ENCODE measurements at regions not wholly inside any gene's neighbourhood (a gene's known extent, or its start where the extent isn't known, plus 50 kb on each side); places are given as distances from the start of the nearest gene placed in this dataset.

DNA sequence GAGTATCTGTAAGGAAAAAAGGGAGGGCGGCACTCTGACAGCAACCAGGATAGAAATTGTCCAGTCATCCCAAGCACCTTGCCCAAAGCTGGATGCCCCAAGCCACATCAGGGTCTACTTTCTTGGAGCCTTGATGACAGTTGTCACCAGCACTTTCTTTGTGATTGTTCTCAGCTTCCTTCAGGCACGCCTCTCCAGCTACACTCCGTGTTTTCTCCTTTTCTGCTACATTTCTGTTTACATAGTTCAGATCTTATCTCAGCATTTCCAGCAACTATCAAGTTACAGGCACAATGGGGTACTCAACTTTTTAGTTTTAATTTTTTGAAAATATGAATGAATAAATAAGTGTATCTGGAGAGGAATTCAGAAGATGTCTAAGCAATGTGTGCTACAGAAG lies 115.3 kb upstream of the CELF4 start (continued):
- TF ChIP-seq, protein P1, sequence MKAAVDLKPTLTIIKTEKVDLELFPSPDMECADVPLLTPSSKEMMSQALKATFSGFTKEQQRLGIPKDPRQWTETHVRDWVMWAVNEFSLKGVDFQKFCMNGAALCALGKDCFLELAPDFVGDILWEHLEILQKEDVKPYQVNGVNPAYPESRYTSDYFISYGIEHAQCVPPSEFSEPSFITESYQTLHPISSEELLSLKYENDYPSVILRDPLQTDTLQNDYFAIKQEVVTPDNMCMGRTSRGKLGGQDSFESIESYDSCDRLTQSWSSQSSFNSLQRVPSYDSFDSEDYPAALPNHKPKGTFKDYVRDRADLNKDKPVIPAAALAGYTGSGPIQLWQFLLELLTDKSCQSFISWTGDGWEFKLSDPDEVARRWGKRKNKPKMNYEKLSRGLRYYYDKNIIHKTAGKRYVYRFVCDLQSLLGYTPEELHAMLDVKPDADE (IDR thresholded peaks at IDR 0.05), result no peak
- TF ChIP-seq, protein P2, sequence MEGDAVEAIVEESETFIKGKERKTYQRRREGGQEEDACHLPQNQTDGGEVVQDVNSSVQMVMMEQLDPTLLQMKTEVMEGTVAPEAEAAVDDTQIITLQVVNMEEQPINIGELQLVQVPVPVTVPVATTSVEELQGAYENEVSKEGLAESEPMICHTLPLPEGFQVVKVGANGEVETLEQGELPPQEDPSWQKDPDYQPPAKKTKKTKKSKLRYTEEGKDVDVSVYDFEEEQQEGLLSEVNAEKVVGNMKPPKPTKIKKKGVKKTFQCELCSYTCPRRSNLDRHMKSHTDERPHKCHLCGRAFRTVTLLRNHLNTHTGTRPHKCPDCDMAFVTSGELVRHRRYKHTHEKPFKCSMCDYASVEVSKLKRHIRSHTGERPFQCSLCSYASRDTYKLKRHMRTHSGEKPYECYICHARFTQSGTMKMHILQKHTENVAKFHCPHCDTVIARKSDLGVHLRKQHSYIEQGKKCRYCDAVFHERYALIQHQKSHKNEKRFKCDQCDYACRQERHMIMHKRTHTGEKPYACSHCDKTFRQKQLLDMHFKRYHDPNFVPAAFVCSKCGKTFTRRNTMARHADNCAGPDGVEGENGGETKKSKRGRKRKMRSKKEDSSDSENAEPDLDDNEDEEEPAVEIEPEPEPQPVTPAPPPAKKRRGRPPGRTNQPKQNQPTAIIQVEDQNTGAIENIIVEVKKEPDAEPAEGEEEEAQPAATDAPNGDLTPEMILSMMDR (conservative IDR thresholded peaks at IDR 0.05; ENCODE audit: low read depth in 2 of 2), result no peak
- TF ChIP-seq EZH2 (IDR thresholded peaks at IDR 0.05; ENCODE audit: low read depth, unreplicated experiment), result no peak

DNA sequence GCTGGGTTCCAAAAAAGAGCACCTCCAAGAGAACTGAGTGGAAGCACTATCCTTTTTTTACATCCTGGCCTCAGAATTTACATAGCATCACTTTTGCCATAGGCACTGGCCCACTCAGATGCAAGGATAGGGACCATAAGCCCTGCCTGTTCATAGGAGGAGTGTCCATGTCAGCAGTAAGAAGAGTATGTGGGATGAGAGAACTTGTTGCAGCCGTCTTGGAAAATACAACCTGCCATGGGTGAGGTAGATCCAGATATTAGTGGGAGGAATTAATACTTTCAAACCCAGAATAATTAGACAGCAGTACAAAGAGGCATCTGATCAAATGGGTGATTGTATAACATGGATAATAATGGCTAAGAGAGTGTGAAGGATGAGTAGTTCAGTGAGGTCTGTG lies 110.7 kb upstream of the CELF4 start:
- Histone ChIP-seq H3K27ac (ENCODE audit: low read depth) (no peak overlapping the region), H3K36me3 (ENCODE audit: insufficient read depth) (no peaks in the 10 kb centered on the region), H3K4me3 (no peak overlapping the region), H3K9me2 (ENCODE audit: insufficient read depth) (0 out of 2 replicates have a peak, but pooled peaks cover 6% of the 10 kb centered on the region), H3K4me1 (ENCODE audit: insufficient read depth) (no peaks in the 10 kb centered on the region), H3K79me2 (replicated peaks; ENCODE audit: insufficient read depth) (no peaks in the 10 kb centered on the region), H4K20me1 (replicated peaks; ENCODE audit: insufficient read depth) (no peaks in the 10 kb centered on the region), H3K4me2 (no peak overlapping the region), H3K27me3 (ENCODE audit: insufficient read depth) (no peaks in the 10 kb centered on the region), H3F3A (replicated peaks; ENCODE audit: low read depth) (no peaks in the 10 kb centered on the region), H2AFZ (no peak overlapping the region)
- Mint-ChIP-seq H3K4me1 (no peaks in the 10 kb centered on the region), H3K4me3 (no peak overlapping the region), H3K27ac (no peak overlapping the region), H3K27me3 (ENCODE audit: insufficient read depth, low read depth, poor library complexity) (peaks cover 1% of the 10 kb centered on the region), H3K9me3 (peaks cover 5% of the 10 kb centered on the region; the same call in 1 of the 3 replicates), H3K36me3 (ENCODE audit: low read depth) (no peaks in the 10 kb centered on the region; the same call in 2 of the 3 replicates)
- DNase-seq (ENCODE audit: low spot score), result no peak
- ATAC-seq, result no peak
- TF ChIP-seq EZH2 (IDR thresholded peaks at IDR 0.05; ENCODE audit: low read depth, unreplicated experiment) (no peak), ZNF331 (CRISPR knock-in tag; IDR thresholded peaks at IDR 0.05; ENCODE audit: low read depth) (no peak), JUNB (IDR thresholded peaks at IDR 0.05; ENCODE audit: unreplicated experiment) (no peak), POLR2AphosphoS5 (IDR thresholded peaks at IDR 0.05; ENCODE audit: low read depth) (no peak), STAT1 (IDR thresholded peaks at IDR 0.05; ENCODE audit: unreplicated experiment) (no peak), NANOG (IDR thresholded peaks at IDR 0.05; ENCODE audit: borderline replicate concordance) (no peak)
- TF ChIP-seq, protein P2 (conservative IDR thresholded peaks at IDR 0.05; ENCODE audit: low read depth in 2 of 2), result no peak
- TF ChIP-seq, protein P3, sequence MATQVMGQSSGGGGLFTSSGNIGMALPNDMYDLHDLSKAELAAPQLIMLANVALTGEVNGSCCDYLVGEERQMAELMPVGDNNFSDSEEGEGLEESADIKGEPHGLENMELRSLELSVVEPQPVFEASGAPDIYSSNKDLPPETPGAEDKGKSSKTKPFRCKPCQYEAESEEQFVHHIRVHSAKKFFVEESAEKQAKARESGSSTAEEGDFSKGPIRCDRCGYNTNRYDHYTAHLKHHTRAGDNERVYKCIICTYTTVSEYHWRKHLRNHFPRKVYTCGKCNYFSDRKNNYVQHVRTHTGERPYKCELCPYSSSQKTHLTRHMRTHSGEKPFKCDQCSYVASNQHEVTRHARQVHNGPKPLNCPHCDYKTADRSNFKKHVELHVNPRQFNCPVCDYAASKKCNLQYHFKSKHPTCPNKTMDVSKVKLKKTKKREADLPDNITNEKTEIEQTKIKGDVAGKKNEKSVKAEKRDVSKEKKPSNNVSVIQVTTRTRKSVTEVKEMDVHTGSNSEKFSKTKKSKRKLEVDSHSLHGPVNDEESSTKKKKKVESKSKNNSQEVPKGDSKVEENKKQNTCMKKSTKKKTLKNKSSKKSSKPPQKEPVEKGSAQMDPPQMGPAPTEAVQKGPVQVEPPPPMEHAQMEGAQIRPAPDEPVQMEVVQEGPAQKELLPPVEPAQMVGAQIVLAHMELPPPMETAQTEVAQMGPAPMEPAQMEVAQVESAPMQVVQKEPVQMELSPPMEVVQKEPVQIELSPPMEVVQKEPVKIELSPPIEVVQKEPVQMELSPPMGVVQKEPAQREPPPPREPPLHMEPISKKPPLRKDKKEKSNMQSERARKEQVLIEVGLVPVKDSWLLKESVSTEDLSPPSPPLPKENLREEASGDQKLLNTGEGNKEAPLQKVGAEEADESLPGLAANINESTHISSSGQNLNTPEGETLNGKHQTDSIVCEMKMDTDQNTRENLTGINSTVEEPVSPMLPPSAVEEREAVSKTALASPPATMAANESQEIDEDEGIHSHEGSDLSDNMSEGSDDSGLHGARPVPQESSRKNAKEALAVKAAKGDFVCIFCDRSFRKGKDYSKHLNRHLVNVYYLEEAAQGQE (IDR thresholded peaks at IDR 0.05; ENCODE audit: unreplicated experiment), result no peak
- TF ChIP-seq, protein P4, sequence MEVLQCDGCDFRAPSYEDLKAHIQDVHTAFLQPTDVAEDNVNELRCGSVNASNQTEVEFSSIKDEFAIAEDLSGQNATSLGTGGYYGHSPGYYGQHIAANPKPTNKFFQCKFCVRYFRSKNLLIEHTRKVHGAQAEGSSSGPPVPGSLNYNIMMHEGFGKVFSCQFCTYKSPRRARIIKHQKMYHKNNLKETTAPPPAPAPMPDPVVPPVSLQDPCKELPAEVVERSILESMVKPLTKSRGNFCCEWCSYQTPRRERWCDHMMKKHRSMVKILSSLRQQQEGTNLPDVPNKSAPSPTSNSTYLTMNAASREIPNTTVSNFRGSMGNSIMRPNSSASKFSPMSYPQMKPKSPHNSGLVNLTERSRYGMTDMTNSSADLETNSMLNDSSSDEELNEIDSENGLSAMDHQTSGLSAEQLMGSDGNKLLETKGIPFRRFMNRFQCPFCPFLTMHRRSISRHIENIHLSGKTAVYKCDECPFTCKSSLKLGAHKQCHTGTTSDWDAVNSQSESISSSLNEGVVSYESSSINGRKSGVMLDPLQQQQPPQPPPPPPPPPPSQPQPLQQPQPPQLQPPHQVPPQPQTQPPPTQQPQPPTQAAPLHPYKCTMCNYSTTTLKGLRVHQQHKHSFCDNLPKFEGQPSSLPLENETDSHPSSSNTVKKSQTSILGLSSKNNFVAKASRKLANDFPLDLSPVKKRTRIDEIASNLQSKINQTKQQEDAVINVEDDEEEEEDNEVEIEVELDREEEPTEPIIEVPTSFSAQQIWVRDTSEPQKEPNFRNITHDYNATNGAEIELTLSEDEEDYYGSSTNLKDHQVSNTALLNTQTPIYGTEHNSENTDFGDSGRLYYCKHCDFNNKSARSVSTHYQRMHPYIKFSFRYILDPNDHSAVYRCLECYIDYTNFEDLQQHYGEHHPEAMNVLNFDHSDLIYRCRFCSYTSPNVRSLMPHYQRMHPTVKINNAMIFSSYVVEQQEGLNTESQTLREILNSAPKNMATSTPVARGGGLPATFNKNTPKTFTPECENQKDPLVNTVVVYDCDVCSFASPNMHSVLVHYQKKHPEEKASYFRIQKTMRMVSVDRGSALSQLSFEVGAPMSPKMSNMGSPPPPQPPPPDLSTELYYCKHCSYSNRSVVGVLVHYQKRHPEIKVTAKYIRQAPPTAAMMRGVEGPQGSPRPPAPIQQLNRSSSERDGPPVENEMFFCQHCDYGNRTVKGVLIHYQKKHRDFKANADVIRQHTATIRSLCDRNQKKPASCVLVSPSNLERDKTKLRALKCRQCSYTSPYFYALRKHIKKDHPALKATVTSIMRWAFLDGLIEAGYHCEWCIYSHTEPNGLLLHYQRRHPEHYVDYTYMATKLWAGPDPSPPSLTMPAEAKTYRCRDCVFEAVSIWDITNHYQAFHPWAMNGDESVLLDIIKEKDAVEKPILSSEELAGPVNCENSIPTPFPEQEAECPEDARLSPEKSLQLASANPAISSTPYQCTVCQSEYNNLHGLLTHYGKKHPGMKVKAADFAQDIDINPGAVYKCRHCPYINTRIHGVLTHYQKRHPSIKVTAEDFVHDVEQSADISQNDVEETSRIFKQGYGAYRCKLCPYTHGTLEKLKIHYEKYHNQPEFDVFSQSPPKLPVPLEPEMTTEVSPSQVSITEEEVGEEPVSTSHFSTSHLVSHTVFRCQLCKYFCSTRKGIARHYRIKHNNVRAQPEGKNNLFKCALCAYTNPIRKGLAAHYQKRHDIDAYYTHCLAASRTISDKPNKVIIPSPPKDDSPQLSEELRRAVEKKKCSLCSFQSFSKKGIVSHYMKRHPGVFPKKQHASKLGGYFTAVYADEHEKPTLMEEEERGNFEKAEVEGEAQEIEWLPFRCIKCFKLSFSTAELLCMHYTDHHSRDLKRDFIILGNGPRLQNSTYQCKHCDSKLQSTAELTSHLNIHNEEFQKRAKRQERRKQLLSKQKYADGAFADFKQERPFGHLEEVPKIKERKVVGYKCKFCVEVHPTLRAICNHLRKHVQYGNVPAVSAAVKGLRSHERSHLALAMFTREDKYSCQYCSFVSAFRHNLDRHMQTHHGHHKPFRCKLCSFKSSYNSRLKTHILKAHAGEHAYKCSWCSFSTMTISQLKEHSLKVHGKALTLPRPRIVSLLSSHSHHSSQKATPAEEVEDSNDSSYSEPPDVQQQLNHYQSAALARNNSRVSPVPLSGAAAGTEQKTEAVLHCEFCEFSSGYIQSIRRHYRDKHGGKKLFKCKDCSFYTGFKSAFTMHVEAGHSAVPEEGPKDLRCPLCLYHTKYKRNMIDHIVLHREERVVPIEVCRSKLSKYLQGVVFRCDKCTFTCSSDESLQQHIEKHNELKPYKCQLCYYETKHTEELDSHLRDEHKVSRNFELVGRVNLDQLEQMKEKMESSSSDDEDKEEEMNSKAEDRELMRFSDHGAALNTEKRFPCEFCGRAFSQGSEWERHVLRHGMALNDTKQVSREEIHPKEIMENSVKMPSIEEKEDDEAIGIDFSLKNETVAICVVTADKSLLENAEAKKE (CRISPR knock-in tag; IDR thresholded peaks at IDR 0.05), result no peak

Data from GM23338 (cell line).